ENCODE measurements at regions not wholly inside any gene's neighbourhood (a gene's known extent, or its start where the extent isn't known, plus 50 kb on each side); places are given as distances from the start of the nearest gene placed in this dataset.

- H3K27ac ChIP-seq = no peak overlapping the region
- TF ChIP-seq CTCF (conservative IDR thresholded peaks at IDR 0.05) = no peak
Measured at GRCh38 chr20:60901831-60902230, 350.2 kb upstream of the CDH4 start.

DNA sequence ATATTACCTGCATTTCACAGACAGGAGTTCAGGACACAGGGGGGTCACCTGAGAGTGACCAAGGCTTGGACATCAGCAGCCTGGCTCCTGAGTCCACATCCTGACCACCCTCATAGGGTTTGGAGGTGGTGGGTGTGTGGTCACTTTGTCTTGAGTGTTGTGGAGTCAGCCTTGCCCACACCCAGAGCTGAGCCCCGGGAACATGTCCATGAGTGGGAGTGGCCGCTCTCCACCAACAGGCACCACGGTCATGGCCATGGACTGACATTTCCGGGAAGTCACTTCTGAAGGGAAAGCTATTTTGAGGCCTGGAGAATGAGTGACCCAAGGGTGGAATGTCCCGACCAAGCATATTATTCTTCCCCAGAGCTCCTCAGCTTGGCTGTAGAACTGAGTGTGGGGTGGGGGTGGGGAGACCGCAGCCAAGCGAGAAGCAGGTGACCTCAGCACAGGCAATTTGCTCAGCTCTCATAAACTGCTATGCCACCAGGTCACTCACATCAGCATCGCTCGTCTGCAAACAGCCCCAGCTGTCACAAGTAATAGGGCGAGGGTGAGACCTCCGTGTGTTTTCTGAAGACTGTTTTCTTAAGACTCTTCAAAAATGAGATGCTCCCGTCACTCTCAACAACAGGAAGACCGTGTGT lies 348.6 kb upstream of the CDH4 start:
- no peak overlapping the region for H3K27ac ChIP-seq
- no peak for TF ChIP-seq CTCF (conservative IDR thresholded peaks at IDR 0.05)

- no peak overlapping the region for H3K27ac ChIP-seq
- no peak for TF ChIP-seq CTCF (conservative IDR thresholded peaks at IDR 0.05)
Measured at GRCh38 chr20:60904730-60905129, 347.3 kb upstream of the CDH4 start.

DNA sequence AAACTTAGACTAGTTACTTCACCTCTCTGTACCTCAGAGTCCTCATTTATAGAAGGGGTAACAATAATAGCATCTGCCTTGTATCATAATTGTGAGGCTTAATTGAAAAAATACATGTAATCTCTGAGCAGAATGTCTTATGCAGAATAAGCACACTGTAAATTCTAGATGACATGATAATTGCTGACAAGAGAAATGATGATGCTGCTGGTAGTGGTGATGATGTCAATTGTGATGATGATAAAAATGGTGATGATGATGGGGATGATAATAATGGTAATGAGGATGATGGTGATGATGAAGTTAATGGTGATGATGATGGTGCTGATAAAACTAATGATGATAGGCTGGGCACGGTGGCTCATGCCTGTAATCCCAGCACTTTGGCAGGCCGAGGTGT lies 346.1 kb upstream of the CDH4 start:
- H3K27ac ChIP-seq = no peak overlapping the region
- TF ChIP-seq CTCF (conservative IDR thresholded peaks at IDR 0.05) = no peak

DNA sequence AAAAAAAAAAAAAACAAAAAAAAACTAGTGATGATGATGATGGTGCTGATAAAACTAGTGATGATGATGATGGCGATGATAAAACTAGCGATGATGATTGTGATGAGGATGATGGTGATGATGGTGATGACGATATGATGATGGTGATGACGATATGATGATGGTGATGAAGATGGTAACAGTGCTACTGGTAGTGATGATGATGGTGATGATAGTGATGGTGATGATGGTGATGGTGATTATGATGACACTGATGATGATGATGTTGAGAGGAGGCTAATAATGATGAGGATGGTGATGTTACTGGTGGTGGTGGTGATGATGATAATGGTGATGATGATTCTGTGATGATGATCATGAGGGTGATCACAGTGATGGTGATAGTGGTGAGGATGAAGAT lies 345.5 kb upstream of the CDH4 start:
- TF ChIP-seq CTCF (conservative IDR thresholded peaks at IDR 0.05) = no peak
- peak overlapping the region; percentile 62; the same call in 1 of the 2 replicates for H3K27ac ChIP-seq

- no peak for TF ChIP-seq CTCF (conservative IDR thresholded peaks at IDR 0.05)
- no peak overlapping the region for H3K27ac ChIP-seq
Measured at GRCh38 chr20:60913298-60913697, 338.8 kb upstream of the CDH4 start.

- TF ChIP-seq CTCF (conservative IDR thresholded peaks at IDR 0.05) = no peak
- no peak overlapping the region for H3K27ac ChIP-seq
Measured at GRCh38 chr20:60921022-60921622, 330.9 kb upstream of the CDH4 start.
